ENCODE measurements at regions not wholly inside any gene's neighbourhood (a gene's known extent, or its start where the extent isn't known, plus 50 kb on each side); places are given as distances from the start of the nearest gene placed in this dataset.

- H3K79me2 ChIP-seq = no peaks in the 10 kb centered on the region
- WGBS (ENCODE audit: low lambda C conversion rate, missing lambda C conversion rate) = 50% methylated on average over 12 of the region's 12 CpGs
- H3K27me3 ChIP-seq = no peaks in the 10 kb centered on the region
- no peak for DNase-seq (ENCODE audit: low spot score)
- TF ChIP-seq EZH2phosphoT487 (IDR thresholded peaks at IDR 0.05; ENCODE audit: low read depth, severe bottlenecking, unreplicated experiment) (no peak), EZH2 (IDR thresholded peaks at IDR 0.05; ENCODE audit: borderline replicate concordance) (no peak), CTCF (IDR thresholded peaks at IDR 0.05; ENCODE audit: poor library complexity) (no peak)
- H3K9me2 ChIP-seq (replicated peaks; ENCODE audit: insufficient read depth) = no peaks in the 10 kb centered on the region
- H2AFZ ChIP-seq = no peak overlapping the region
- H3K4me3 ChIP-seq = no peak overlapping the region
- peak overlapping the region; percentile 92 for H3K27ac ChIP-seq
- H3K9me3 ChIP-seq (ENCODE audit: low read depth) = no peaks in the 10 kb centered on the region
- H3K36me3 ChIP-seq (replicated peaks; ENCODE audit: insufficient read depth, low read depth) = no peaks in the 10 kb centered on the region
- H3K4me2 ChIP-seq = peak overlapping the region; percentile 27
- H3K4me1 ChIP-seq (ENCODE audit: insufficient read depth) = peaks cover 33% of the 10 kb centered on the region
- no peaks in the 10 kb centered on the region for H4K20me1 ChIP-seq (ENCODE audit: insufficient read depth, poor library complexity, severe bottlenecking)
These were observed 70.2 kb upstream of the ERRFI1 start for GRCh38 chr1:8096105-8097011.

- no peaks in the 10 kb centered on the region for H4K20me1 ChIP-seq (ENCODE audit: insufficient read depth, poor library complexity, severe bottlenecking)
- no peaks in the 10 kb centered on the region for H3K79me2 ChIP-seq
- H3K9me3 ChIP-seq (ENCODE audit: low read depth) = no peaks in the 10 kb centered on the region
- H3K27me3 ChIP-seq = no peaks in the 10 kb centered on the region
- H3K4me3 ChIP-seq = no peak overlapping the region
- H3K4me2 ChIP-seq = peak overlapping the region; percentile 27
- H3K4me1 ChIP-seq (ENCODE audit: insufficient read depth) = peaks cover 36% of the 10 kb centered on the region
- no peak overlapping the region for H2AFZ ChIP-seq
- WGBS (ENCODE audit: low lambda C conversion rate, missing lambda C conversion rate) = 98% methylated on average over 5 of the region's 5 CpGs
- no peak for DNase-seq (ENCODE audit: low spot score)
- no peaks in the 10 kb centered on the region for H3K36me3 ChIP-seq (replicated peaks; ENCODE audit: insufficient read depth, low read depth)
- no peak for TF ChIP-seq EZH2 (IDR thresholded peaks at IDR 0.05; ENCODE audit: borderline replicate concordance)
- no peaks in the 10 kb centered on the region for H3K9me2 ChIP-seq (replicated peaks; ENCODE audit: insufficient read depth)
- peak overlapping the region; percentile 92 for H3K27ac ChIP-seq
These were observed 69.5 kb upstream of the ERRFI1 start for GRCh38 chr1:8095584-8095983.

- H3K79me2 ChIP-seq = no peaks in the 10 kb centered on the region
- DNase-seq (ENCODE audit: low spot score) = peak; percentile 66
- H4K20me1 ChIP-seq (ENCODE audit: insufficient read depth, poor library complexity, severe bottlenecking) = no peaks in the 10 kb centered on the region
- TF ChIP-seq EZH2 (IDR thresholded peaks at IDR 0.05; ENCODE audit: borderline replicate concordance) = no peak
- no peak for TF ChIP-seq EZH2phosphoT487 (IDR thresholded peaks at IDR 0.05; ENCODE audit: low read depth, severe bottlenecking, unreplicated experiment)
- TF ChIP-seq CTCF (IDR thresholded peaks at IDR 0.05; ENCODE audit: poor library complexity) = no peak
- H3K36me3 ChIP-seq (replicated peaks; ENCODE audit: insufficient read depth, low read depth) = no peaks in the 10 kb centered on the region
- peak overlapping the region; percentile 92 for H3K27ac ChIP-seq
- H3K9me3 ChIP-seq (ENCODE audit: low read depth) = no peaks in the 10 kb centered on the region
- no peaks in the 10 kb centered on the region for H3K27me3 ChIP-seq
- no peak overlapping the region for H3K4me3 ChIP-seq
- no peaks in the 10 kb centered on the region for H3K9me2 ChIP-seq (replicated peaks; ENCODE audit: insufficient read depth)
- no peak overlapping the region for H2AFZ ChIP-seq
- 47% methylated on average over 18 of the region's 18 CpGs for WGBS (ENCODE audit: low lambda C conversion rate, missing lambda C conversion rate)
- H3K4me1 ChIP-seq (ENCODE audit: insufficient read depth) = peaks cover 40% of the 10 kb centered on the region
- H3K4me2 ChIP-seq = peak overlapping the region; percentile 27
These were observed 68.6 kb upstream of the ERRFI1 start for GRCh38 chr1:8094481-8095241.

Measured in hepatocyte (in vitro differentiated cells).